ENCODE measurements at regions not wholly inside any gene's neighbourhood (a gene's known extent, or its start where the extent isn't known, plus 50 kb on each side); places are given as distances from the start of the nearest gene placed in this dataset.

DNA sequence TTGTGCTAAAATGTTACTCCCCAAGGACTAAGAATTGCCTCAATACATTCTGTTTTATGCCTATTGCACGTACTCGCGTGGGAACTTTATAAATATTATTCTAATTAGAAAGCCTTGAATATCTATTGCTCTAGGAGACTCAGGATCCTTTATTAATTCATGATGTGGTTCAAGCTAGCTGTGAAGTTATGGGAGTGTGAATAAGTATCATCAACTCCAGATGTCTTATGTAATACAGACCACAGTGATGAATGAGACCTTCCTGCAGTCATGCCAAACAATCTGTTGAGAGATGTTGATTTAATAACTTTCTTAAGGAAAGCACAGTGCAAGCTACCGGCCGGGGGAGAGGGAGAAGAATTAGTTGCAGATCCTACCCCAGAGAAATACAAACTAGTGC lies 519.2 kb upstream of the ZP4 start:
- TF ChIP-seq TAF1 (IDR thresholded peaks at IDR 0.05; ENCODE audit: control insufficient read depth, extremely low read depth, insufficient read depth, low read length, severe bottlenecking): no peak
- TF ChIP-seq RAD21 (CRISPR knock-in tag; conservative IDR thresholded peaks at IDR 0.05 in 1 of 2, IDR thresholded peaks at IDR 0.05 in 1 of 2): no peak
- TF ChIP-seq, protein P1, sequence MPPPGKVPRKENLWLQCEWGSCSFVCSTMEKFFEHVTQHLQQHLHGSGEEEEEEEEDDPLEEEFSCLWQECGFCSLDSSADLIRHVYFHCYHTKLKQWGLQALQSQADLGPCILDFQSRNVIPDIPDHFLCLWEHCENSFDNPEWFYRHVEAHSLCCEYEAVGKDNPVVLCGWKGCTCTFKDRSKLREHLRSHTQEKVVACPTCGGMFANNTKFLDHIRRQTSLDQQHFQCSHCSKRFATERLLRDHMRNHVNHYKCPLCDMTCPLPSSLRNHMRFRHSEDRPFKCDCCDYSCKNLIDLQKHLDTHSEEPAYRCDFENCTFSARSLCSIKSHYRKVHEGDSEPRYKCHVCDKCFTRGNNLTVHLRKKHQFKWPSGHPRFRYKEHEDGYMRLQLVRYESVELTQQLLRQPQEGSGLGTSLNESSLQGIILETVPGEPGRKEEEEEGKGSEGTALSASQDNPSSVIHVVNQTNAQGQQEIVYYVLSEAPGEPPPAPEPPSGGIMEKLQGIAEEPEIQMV (tag; conservative IDR thresholded peaks at IDR 0.05; ENCODE audit: low read depth): no peak

All from K562 (cell line).